C4-2B (cell line): ENCODE measurements at regions not wholly inside any gene's neighbourhood (a gene's known extent, or its start where the extent isn't known, plus 50 kb on each side); places are given as distances from the start of the nearest gene placed in this dataset.

Experiments used
- H3K27ac ChIP-seq: fragments of 450-650 bp; 2 replicates; pipeline ENCODE4 v1.5.1; 2017
- CTCF ChIP-seq: fragments of 450-650 bp; conservative IDR thresholded peaks from 2 replicates; pipeline ENCODE4 v1.5.1; 2017; ENCODE audit warnings: mild to moderate bottlenecking
- ZFX ChIP-seq: fragments of 450-650 bp; IDR thresholded peaks from 2 replicates; pipeline ENCODE4 v1.6.1; 2017

DNA sequence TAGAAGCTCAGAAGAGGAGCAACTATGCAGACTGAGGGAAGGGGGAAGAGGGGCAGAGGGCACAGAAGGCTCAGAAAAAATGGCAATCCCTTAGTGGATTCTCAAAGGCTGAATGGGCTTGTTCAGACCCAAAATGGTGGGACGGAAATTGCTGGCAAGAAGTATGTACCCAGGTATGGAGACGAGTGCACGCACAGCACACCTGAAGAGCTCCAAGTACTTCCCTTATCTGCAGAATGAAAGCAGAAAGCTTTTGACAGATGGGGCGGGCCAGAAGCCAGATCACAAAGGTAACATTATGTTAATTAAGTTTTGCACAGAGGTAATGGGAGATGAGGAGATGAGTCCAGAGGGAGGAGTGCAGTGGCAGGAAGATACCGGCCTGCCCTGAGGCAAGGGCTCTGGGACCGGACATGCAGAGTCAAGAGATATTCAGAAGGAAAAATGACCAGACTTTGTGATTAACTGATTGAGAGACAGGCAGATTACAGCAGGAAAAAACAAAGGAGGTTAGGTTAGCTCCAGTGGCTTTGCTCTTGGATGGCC is 138.1 kb upstream of the PIK3R1 start:
- TF ChIP-seq ZFX: no peak
- no peak for TF ChIP-seq CTCF

GRCh38 chr5:68074633-68075032 is 140.9 kb upstream of the PIK3R1 start:
- TF ChIP-seq ZFX (no peak), CTCF (0 out of 2 replicates have a peak, but pooled peaks have one; percentile 11)
- peak overlapping the region; percentile 28 for H3K27ac ChIP-seq

More for the DNA sequence above, 138.1 kb upstream of the PIK3R1 start:
- H3K27ac ChIP-seq: no peak overlapping the region

GRCh38 chr5:68074048-68074632 is 141.4 kb upstream of the PIK3R1 start:
- H3K27ac ChIP-seq: peak overlapping the region; percentile 28
- TF ChIP-seq ZFX: no peak
- TF ChIP-seq CTCF: no peak

GRCh38 chr5:68071736-68072135 is 143.8 kb upstream of the PIK3R1 start:
- H3K27ac ChIP-seq: no peak overlapping the region
- TF ChIP-seq CTCF (no peak), ZFX (no peak)

DNA sequence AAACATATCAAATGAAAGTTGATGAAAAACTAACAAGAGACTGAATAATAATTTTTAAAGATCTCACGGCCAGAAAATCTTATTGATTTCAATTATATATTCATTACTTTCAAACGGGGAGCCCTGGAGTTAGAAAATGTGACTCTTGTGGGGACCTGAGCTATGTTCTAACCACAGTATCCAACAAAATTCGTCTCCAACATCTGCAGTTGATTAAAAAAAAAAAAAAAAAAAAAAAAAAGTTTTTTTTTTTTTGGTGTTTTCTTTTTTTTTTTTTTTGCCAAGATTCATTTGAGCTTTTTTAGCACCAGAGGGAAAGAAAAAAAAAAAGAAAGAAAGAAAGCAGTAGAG is 144.3 kb upstream of the PIK3R1 start:
- H3K27ac ChIP-seq: no peak overlapping the region
- TF ChIP-seq CTCF (no peak), ZFX (no peak)

DNA sequence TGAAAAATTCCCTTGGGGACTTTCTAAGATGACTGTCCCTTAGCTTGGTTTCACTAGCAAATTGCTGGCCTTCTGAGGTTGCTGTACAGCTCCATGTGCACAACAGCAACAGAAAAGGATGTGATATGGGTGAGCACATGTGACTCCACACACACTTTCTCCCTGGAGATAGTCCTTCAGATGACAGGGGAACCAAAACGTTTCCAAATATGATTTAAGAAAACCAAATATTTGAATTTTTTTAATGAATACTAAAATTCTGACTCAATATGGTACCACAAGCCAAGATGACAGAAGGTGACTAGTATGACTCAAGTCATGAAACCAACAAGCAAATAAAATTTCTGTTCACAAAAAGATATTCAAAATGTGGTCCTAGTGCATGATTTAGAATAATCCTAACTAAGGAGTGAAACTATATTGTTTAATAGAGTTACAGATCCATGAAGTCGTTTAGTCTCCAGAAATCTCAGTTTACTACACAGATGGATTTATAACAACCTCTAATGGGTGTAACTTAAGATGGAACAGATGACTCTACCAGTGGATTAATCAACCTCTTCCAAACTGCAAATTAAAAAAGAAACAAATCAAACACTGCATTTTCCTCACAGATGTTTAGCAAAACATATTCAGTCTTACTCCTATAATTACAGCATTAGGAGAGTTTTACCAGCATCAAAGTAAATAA is 144.8 kb upstream of the PIK3R1 start:
- TF ChIP-seq CTCF: no peak
- TF ChIP-seq ZFX: no peak
- H3K27ac ChIP-seq: no peak overlapping the region

GRCh38 chr5:68067976-68068603 is 147.5 kb upstream of the PIK3R1 start:
- H3K27ac ChIP-seq: no peak overlapping the region
- TF ChIP-seq CTCF: no peak
- no peak for TF ChIP-seq ZFX
